GM12865 (cell line): ENCODE measurements at regions not wholly inside any gene's neighbourhood (a gene's known extent, or its start where the extent isn't known, plus 50 kb on each side); places are given as distances from the start of the nearest gene placed in this dataset.

Experiments used
- DNase-seq: peaks from one replicate; pipeline ENCODE4 v3.0.0; 2010; ENCODE audit warnings: low read depth
- H3K4me3 ChIP-seq: 2 replicates; pipeline ENCODE4 v1.5.1; 2011; ENCODE audit warnings: mild to moderate bottlenecking, low read depth, low read length, control low read depth
- TF ChIP-seq, protein P1 (sequence below): IDR thresholded peaks from 2 replicates; pipeline ENCODE4 v1.5.1; 2011; ENCODE audit warnings: low read length, control low read depth, low read depth, inconsistent platforms; ENCODE audit not compliant: insufficient read depth; ENCODE audit errors: missing control alignments

DNA sequence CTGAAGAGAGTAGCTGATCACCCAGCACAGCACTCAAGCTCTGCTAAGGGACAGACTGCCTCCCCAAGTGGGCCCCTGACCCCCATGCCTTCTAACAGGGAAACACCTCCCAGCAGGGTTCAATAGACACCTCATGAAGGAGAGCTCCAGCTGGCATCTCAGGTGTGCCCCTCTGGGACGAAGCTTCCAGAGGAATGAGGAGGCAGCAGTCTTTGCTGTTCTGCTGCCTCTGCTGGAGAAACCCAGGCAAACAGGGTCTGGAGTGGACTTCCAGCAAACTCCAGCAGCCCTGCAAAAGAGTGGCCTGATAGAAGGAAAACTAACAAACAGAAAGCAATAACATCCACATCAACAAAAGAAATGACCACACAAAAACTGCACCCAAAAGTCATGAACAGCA is 412.8 kb downstream of the PRDM5 start:
- TF ChIP-seq, protein P1, sequence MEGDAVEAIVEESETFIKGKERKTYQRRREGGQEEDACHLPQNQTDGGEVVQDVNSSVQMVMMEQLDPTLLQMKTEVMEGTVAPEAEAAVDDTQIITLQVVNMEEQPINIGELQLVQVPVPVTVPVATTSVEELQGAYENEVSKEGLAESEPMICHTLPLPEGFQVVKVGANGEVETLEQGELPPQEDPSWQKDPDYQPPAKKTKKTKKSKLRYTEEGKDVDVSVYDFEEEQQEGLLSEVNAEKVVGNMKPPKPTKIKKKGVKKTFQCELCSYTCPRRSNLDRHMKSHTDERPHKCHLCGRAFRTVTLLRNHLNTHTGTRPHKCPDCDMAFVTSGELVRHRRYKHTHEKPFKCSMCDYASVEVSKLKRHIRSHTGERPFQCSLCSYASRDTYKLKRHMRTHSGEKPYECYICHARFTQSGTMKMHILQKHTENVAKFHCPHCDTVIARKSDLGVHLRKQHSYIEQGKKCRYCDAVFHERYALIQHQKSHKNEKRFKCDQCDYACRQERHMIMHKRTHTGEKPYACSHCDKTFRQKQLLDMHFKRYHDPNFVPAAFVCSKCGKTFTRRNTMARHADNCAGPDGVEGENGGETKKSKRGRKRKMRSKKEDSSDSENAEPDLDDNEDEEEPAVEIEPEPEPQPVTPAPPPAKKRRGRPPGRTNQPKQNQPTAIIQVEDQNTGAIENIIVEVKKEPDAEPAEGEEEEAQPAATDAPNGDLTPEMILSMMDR: no peak
- no peak overlapping the region for H3K4me3 ChIP-seq
- no peak for DNase-seq

DNA sequence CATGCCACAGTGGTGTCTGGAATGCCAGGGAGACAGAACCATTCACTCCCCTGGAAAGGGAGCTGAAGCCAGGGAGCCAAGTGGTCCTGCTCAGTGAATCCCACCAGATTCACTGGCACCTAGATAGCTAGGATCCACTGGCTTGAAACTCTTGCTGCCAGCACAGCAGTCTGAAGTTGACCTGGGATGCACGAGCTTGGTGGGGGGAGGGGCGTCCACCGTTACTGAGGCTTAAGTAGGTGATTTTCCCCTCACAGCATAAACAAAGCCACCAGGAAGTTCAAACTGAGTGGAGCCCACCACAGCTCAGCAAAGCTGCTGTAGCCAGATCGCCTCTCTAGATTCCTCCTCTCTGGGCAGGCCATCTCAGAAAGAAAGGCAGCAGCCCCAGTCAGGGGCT is 413.3 kb downstream of the PRDM5 start:
- TF ChIP-seq, protein P1: no peak
- H3K4me3 ChIP-seq: no peak overlapping the region
- no peak for DNase-seq

DNA sequence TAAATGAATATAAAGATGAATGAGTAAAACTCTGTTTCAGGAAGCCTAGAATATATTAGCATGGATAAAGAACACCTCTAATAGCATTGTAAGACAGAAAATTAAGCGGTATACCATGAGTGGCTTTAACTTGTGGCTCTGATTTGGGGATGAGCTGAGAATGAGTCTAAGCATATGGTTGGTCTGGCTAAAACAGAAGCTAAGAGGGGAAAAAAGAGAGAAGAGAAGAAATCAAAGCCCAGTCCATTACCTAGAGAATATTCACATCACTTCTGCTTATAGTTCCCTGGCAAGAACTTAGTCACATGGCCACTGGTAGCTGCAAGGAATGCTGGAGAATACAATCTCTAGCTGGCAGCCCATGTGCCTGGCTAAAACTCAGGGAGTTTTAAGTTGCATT is 414.5 kb downstream of the PRDM5 start:
- TF ChIP-seq, protein P1: no peak
- no peak for DNase-seq

DNA sequence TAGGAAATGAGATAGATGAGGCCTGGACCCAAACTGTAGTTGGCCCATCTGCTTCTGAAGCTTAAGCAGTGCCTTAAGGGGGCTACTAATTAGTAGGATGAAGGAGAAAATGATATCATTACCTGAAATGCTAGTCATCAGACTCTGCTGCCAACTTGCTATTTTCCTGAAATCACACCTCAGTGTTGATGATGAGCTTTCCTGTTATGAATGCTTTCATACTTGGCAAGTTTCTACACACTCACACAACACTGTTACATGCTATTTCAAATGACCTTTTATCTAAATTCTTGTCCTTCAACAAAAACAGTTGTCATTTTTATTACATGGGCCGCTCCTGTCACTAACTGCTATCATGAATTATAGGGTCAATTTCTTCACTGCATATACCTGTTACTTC is 416.0 kb downstream of the PRDM5 start:
- TF ChIP-seq, protein P1: no peak
- H3K4me3 ChIP-seq: no peak overlapping the region
- DNase-seq: no peak

More for the DNA sequence above, 414.5 kb downstream of the PRDM5 start:
- H3K4me3 ChIP-seq: no peak overlapping the region

DNA sequence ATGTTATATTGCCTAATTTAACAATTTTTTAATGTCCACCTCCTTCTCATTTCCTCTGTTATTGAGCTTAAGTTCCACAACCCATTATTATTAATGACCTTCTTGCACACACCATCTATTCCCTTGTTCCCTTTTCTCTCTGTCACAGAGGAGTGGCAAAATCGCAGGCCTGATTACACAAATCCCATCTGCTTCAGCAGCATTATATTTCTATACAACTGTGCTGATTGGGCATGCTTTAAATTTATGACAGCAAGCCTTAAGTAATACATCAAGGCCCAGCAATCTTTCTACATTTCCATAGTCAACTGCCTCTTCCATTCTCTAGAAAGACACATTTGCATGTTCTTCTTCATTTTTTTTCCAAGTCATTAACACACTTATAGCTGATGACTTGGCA is 423.8 kb downstream of the PRDM5 start:
- H3K4me3 ChIP-seq: no peak overlapping the region
- TF ChIP-seq, protein P1: no peak
- DNase-seq: no peak

DNA sequence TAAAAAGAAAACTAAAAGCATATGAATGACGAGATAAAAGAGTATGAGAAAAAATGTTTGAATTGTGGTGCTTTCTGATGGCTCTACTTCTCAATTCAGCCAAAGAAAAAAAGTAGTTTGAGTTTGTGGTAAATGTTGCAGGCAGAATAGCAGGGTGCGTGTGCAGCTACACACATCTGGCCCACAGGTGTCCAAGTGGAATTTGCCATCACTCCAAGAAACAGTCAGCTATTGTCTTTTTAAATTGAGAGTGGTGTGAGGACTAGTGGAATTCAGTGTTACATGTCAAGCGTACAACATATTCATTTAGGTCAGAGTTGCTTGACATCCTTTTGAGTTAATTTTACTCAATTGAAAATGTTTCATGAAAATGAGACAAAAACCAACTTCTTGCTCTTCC is 424.8 kb upstream of the MAD2L1 start:
- H3K4me3 ChIP-seq: no peak overlapping the region
- TF ChIP-seq, protein P1: no peak
- no peak for DNase-seq

DNA sequence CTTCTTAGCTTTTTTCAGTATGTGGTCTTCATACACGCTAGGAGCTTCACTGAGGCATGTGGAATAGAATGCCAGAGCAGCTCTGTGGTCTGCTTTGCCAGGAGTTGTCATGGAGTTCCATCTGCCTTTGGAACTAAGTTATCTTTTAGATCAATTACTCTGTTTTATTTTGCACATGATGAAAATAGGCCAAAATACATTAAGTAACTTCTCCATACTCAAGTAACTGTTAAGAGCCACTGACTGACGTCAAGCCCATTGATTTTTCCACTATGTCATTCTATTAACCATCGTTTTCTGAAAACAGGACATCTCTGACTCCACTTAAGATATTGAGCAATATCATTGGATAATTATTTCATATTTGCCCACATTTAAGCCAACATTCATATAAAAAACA is 415.1 kb upstream of the MAD2L1 start:
- no peak for DNase-seq
- TF ChIP-seq, protein P1: no peak

More for the DNA sequence above, 415.1 kb upstream of the MAD2L1 start:
- H3K4me3 ChIP-seq: no peak overlapping the region
